Left renal pelvis (tissue), 4 donors: ENCODE measurements at regions not wholly inside any gene's neighbourhood (a gene's known extent, or its start where the extent isn't known, plus 50 kb on each side); places are given as distances from the start of the nearest gene placed in this dataset.

Source experiments
- DNase-seq, 4 donors: peaks; one replicate each; pipeline ENCODE4 v3.0.0-alpha.2; 2013; ENCODE audit warnings: low read depth in 4 of 4, low spot score in 3 of 4

- peak in 1 of 4 donors; percentile 2 for DNase-seq
Observed at GRCh38 chr15:87312221-87312620, 944.3 kb downstream of the NTRK3 start.

- DNase-seq, result no peak
Observed at GRCh38 chr15:87300146-87300545, 956.4 kb downstream of the NTRK3 start.

- DNase-seq, result no peak
Observed at GRCh38 chr15:87294854-87295253, 961.7 kb downstream of the NTRK3 start.

- no peak for DNase-seq
Observed at GRCh38 chr15:87293031-87293430, 963.5 kb downstream of the NTRK3 start.

- DNase-seq, result no peak
Observed at GRCh38 chr15:87287156-87287555, 969.4 kb downstream of the NTRK3 start.

- DNase-seq, result no peak
Observed at GRCh38 chr15:87269566-87269965, 987.0 kb downstream of the NTRK3 start.

- DNase-seq, result no peak
Observed at GRCh38 chr15:87268675-87269074, 987.9 kb downstream of the NTRK3 start.

GRCh38 chr15:87267798-87268197, 988.7 kb downstream of the NTRK3 start:
- no peak for DNase-seq

GRCh38 chr15:87263871-87264270, 992.7 kb downstream of the NTRK3 start:
- DNase-seq, result no peak

GRCh38 chr15:87263296-87263695, 993.2 kb downstream of the NTRK3 start:
- no peak for DNase-seq

GRCh38 chr15:87245592-87245991, 1010.9 kb downstream of the NTRK3 start:
- DNase-seq, result no peak

GRCh38 chr15:87243474-87243873, 1013.1 kb downstream of the NTRK3 start:
- no peak for DNase-seq

- no peak for DNase-seq
Observed at GRCh38 chr15:87239582-87240230, 1016.8 kb downstream of the NTRK3 start.

GRCh38 chr15:87238451-87239068, 1018.0 kb downstream of the NTRK3 start:
- no peak for DNase-seq

- no peak for DNase-seq
Observed at GRCh38 chr15:87228460-87228859, 1028.1 kb downstream of the NTRK3 start.

- DNase-seq, result no peak
Observed at GRCh38 chr15:87227846-87228245, 1028.7 kb downstream of the NTRK3 start.

- no peak for DNase-seq
Observed at GRCh38 chr15:87225436-87225835, 1031.1 kb downstream of the NTRK3 start.

GRCh38 chr15:87224404-87224803, 1032.1 kb downstream of the NTRK3 start:
- no peak for DNase-seq

- no peak for DNase-seq
Observed at GRCh38 chr15:87219650-87220615, 1036.6 kb downstream of the NTRK3 start.

GRCh38 chr15:87215100-87215499, 1041.4 kb downstream of the NTRK3 start:
- no peak for DNase-seq

- no peak for DNase-seq
Observed at GRCh38 chr15:87213626-87214025, 1042.9 kb downstream of the NTRK3 start.
